ENCODE measurements at regions not wholly inside any gene's neighbourhood (a gene's known extent, or its start where the extent isn't known, plus 50 kb on each side); places are given as distances from the start of the nearest gene placed in this dataset.

DNA sequence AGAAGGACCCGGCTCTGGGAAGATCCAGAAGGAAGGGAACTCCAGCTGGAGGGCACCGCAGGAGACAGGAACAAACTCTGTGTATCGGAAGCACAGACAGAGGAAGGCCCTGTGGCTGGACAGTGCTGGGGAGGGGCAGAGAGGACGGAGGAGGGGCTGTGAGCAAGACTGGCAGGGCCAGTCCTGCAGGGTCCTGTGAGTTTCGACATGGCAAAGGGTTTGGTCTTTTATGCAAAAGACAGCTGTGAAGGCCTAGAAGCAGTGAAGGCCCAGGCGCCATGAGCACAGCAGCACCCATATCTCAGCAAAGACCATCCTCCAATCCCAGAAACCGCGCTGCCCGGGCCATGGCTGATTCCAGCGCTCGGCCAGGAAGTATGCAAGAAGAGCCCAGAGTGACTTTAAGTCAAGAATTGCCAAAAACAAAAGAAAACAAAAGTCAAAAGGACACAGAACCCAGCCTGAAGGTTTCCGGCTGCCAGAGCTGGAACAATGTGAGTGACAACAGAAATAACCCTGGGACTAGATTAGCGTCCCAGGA is 126.5 kb downstream of the NCOR2 start:
- no peak for DNase-seq

DNA sequence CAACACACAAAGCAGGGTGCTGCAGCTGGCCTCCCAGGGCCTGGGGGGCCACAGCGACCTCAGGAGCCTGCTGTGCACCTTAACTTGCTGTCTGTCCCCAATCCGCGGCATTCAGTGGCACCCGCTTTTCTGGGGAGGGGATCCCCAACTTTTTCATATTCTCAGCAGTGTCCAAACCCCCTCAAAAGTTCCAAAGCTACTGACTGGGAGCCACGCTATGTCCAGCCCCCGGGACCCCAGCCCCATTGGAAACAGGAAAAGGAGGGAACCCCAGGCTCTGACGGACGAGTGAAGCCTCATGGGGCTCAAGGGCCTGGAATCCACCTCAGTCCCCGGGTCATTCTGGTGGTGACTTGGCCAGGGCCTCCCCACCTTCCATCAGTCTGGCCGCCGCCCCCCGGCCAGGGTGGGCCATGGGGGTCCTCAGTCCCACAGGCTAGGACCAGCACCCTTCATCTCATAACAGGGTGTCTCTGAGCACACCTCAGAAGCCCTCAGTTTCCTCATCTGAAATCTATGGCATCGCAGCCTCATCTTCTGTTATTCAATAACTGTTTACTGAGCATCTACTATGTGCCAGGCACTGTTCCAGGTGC is 127.3 kb downstream of the NCOR2 start:
- DNase-seq = no peak

DNA sequence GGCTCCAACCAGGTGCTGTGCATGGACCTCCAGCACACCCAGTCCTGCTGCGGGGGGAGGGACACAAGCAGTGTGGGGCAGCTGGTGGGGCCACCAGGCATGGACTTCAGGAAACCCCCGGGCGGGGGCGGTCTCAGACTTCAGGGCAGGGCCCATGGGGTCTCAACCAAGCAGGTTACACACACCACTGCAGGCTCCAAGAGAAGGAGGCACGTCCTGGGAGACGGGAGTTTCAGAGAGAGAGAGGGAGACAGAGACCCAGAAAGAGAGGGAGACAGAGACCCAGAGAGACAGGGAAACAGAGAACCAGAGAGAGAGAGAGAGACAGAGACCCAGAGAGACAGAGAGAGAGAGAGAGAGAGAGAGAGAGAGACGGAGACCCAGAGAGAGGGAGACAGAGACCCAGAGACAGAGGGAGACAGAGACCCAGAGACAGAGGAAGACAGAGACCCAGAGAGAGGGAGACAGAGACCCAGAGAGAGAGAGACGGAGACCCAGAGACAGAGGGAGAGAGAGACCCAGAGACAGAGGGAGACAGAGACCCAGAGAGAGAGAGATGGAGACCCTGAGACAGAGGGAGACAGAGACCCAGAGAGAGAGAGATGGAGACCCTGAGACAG is 128.9 kb downstream of the NCOR2 start:
- no peak for DNase-seq

DNA sequence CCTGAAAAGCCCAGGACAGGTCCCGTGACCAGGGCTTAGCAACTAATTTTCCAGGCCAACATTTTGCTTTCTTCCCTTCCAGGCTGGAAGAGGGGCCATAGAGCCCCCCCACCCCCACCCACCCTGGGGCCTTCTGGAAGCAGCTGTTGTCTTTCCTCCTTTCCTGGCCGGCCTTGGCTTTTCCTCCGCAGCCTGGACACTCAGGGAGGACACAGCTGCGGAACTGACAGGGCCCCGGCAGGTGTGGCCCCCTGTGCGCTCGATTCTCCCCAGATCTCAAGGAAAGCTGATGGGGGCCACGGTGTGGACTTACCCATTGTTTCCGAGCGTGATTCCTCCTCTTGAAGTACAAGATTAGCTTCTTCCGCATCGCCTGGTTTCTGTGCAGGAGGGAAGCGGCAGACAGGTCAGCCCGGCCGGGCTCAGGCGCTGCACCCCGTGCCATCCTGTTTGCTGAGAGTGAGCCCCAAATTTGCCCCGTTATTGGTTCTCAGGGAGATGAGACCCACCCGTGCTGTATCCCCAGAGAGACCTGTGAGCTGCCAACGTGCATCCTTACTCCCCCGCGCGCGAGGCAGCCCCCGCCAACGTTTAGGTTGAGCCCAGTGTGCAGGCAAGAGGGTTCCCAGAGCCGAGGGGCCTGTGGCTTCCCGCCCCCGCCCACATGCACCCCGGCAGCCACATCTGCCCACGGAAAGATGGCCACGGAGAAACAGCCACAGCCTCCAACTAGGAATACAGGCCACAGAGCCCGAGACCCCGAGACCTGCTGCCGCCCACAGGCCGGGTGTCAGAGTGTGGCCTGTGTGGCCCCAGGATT is 129.6 kb downstream of the NCOR2 start:
- no peak for DNase-seq

DNA sequence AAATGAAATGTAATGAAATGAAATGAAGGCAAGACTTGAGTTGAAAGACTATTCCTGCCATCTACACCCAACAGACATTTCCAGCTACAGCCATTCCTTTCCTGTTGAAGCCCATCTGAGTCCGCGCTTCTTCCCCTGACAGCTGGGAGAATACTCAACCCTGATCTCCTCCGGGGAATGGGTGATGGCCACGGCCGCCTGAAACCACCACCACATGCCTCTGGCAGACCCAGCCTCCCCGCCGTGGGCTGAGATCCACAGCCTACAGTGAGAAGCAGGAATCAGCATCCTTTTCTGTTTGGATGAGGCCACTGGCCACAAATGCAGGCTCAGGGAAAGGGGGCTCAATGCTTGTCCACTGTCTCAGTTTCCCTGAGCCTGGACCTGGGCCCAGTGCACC is 130.3 kb downstream of the NCOR2 start:
- no peak for DNase-seq

DNA sequence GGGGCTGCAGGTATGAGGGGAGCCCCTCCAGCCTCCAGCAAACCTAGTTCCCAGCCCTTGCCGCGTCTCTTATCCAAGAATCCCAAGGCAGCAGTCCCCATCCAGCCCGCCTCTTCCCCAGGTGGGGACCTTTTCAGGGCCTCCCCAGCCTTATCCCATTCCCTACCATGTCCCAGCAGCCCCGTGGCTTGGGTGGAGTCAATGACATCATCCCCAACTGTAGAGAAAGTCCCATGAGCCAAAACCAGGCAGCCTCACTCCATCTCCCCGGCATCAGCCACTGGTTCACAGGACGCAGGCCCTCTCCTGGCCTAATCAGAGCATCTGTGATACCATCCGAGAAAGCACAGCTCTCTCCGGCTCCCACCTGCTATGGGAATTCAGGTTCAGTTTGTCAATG is 131.0 kb downstream of the NCOR2 start:
- no peak for DNase-seq

DNA sequence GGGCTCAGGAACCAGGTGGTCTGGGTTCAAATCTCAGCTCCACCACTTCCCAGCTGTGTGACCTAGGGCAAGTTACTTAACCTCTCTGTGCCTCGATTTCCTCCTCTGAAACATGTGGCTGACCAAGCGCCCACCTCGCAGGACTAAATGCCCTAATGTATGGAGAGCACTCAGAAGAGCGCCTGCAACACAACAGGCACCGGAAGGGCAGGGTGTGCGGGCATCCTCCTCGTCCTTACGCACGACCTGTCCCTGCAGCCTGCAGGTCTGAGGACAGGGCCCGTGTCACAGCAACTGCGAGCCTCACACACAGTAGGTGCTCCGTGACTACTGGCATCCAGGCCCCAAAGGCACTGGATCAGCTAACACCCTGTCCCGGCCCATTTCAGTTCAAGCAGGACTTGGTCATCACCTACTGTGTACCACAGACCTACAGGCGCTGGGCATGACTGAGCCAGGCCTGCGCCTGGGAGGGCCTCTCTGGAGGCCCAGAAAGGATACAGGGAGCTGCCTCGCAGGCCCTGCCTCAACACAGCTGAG is 131.5 kb downstream of the NCOR2 start:
- no peak for DNase-seq

DNA sequence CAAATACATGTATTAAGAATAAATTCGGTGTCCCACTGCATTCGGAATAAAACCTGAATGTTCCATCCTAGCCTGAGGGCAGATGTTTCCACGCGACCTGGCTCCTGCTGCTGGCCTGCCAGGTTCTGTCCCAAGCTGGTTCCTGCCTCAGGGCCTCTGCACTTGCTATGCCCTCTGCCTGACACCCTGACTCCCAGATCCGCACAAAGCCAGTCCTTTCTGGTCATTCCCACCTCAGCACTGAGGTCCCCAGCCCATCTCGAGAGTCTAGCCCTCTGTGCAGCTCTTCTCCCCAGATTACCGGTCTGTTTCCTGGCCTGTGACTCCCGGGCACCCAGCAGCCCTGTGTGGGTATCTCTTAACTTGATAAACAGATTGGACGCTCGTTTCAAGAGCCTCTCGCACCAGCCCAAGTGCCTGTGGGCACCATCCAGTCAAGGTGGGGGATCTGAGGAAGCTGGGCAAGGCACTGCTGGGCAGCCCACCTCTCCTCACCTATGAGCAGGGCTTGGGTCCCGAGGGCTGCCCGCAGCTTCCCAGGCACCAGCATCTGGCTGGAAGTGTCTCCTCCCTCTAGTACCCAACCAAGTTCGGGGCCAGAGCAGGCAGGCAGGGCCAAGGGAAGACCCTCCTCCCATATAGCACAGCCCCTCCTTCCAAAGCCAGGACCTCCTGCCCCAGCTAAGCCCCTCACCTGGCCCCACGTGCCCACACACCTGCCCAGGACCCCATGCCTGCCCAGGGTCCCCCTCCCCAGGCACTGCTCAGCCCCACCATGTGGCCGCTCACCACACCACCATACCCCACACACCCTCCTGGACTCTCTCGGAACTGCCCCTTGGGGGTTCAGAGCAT is 132.2 kb downstream of the NCOR2 start:
- no peak for DNase-seq

DNA sequence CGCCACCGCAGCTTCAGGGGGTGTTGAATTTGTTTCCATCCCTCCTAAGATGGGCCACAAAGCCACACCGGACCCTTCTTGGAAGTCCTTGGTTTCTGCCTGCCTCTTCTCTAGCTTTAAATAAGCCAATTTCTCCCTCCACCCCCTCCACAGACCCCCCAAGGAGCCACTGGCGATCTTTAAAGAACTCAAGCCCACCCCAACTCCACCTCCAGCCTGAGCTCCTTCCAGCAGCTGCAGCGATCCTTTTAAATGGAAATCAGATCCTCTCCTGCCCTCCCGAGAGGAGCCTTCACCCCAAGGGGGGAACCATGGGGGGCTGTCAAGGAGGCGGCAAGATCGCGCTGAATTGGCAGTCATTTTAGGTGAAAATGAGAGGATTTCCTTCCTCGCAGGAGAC is 133.1 kb downstream of the NCOR2 start:
- DNase-seq = no peak

DNA sequence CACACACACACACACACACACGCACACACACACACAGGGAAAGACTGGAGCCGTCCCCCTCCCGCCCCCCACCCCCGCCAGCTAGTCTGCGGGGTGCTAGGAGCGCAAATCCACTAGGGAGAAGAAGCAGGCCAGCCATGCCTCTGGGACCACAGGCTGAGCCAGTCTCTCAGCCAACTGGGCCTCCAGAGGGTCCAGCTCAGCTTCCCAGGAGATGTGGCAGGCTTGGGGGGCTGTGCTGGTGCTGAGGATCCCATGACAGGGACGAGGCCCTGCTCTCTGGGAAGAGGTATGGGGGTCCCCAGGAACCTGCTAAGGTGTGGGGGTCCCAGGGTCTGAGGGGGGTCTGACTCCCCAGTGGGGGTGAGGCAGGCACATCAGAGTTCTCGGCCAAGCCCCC is 133.5 kb downstream of the NCOR2 start:
- no peak for DNase-seq

DNA sequence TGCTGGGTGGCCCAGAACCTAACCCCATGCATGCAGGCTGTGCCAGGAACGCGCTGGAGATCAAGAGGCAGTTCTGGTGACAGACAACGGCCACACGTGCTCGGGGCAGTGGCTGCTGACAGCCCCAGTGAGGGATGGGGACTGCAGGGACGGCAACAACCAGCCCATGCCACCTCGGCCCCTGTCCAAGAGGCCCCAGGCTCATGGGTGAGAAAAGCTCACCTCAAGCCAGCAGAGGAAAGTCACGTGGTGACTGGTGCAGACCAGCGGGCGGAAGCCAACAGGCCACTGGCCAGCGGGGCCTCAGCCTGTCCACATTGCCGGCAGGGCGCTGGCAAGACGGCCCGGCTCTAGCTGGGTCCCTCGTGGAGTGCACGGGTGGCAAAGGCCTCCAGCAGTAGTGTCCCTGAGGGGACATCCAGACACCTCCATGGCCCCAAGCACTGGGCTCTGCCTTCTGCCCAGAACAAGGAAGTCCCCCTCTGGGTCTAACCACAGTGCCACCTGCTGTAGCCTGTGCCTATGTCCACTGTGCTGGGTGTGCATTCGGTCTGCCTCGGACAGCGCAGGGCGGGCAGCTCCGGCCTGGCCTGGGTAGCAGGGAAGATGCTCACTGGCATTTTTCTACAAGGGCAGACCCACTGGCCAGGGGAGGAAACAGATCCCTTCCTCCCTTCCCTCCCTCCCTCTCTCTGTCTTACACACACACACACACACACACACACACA is 134.1 kb downstream of the NCOR2 start:
- DNase-seq = no peak

DNA sequence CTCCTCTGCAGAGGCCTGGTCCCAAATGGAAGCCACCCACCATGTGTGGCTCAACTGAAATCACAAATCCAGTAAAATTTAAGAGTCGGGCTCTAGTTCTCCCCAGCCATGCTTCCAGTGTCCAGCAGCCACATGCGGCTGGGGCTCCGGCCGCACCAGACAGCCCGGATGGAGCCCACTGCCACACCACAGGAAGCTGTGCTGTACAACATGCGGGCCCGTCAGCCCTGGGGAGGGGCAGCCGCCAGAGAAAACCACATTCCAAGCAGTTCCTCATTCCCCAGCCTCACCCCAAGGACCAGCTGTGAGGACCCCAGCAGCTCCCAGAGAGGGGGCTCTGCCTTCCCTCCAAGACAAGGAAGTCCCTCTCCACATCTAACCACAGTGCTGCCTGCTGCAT is 135.0 kb downstream of the NCOR2 start:
- DNase-seq = no peak

DNA sequence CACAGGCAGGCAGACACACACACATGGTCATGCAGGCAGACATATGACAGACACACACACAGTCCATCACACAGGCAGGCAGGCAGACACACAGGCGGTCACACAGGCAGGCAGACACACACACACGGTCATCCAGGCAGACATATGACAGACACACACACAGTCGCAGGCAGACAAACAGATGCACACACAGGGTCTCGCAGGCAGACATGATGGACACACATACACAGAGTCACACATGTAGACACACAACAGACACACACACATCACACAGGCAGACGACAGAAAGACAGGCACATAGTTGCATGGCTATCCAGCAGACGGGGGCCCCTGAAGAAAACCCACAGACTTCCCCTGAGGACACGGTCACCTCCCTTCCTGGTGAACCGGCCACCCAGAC is 135.4 kb downstream of the NCOR2 start:
- no peak for DNase-seq

DNA sequence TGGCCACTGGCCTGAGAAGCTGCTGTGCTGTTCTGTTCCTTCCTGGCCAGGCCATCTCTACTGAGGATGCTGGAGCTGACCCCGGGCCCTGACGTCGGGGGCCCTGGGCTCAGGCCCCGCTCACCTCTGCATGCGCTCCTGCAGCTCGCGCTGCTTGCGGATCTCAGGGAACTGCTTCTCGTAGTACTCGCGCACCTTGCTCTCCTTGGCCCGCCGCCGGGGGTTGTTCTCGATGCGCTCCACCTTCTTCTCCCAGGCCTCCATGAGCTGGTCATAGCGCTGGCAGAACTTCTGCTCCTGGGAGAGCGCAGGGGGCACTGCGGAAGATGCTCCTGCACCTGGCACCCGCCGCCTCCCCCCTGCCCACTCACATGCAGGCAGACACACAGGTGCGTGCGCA is 135.6 kb downstream of the RFLNA start:
- no peak for DNase-seq

DNA sequence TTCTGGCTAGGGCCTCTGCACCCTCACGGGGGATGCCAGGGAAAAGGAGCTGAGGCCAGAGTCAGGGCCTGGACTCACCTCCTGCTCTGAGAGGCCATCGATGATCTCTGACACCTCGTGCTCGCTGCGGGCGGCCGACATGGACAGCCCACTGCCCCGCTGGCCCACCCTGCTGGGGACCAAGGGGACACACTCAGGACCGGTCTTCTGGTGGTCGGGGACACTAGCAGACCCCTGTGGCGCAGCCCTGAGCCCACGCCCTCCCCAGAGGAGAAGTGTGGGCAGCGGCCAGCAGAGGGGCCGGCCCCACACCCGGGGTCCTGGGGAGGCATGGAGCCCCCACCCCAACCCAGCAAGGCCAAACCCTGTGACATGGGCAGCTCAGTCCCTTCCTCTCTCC is 134.6 kb downstream of the RFLNA start:
- no peak for DNase-seq

DNA sequence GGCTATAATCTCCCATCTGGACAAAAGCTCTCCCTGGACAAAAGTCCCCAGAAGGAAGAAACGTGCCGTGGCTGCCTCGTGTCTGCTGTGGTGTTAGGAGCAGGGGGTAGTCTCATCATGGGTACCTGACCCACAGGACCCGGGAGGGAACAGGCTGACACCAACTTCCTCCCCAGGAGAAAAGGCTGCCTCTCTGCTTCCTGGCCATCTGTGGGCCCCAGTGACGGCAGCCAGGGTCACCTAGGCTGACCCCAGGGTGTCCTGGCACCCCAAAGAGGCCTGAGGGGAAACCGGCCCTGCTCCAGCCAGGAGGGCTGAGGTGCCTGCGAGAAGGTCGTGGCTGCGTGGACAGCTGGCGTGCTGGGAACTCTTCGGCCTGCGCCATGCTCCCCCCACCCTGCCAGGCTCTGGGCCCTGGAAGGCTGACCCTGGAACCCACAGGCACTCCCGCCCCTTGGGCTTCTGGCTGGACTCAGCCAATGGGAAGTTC is 133.9 kb downstream of the RFLNA start:
- DNase-seq = no peak

DNA sequence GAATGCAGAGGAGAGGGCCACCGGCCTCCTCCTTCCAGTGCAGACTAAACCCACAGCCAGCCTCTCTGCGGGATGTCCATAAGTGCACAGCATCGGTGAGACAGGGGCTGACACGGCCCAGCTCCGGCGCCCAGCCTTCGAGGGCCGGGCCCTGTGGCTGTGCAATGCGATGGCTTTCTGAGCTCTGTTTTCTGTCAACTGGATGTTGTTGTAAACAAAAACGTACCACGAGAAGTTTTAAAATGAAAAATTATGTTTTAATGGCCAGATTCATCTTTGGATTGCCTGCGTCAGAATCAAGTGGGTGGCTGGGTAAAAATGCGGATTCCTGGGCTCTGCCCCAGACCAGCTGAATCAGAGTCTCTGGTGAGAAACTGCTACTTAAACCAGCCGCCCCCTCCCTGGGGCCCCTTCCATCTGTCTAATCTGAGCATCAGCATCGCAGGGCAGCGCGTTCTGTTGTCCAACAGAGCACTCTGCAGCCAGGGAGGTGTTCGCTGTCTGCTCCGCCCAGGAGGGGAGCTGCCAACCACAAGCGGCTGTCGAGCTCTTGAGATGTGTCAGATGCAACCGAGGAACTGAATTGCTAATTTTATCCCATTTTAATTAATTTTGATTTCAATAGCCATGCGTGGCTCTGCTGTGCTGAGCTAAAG is 133.4 kb downstream of the RFLNA start:
- no peak for DNase-seq

DNA sequence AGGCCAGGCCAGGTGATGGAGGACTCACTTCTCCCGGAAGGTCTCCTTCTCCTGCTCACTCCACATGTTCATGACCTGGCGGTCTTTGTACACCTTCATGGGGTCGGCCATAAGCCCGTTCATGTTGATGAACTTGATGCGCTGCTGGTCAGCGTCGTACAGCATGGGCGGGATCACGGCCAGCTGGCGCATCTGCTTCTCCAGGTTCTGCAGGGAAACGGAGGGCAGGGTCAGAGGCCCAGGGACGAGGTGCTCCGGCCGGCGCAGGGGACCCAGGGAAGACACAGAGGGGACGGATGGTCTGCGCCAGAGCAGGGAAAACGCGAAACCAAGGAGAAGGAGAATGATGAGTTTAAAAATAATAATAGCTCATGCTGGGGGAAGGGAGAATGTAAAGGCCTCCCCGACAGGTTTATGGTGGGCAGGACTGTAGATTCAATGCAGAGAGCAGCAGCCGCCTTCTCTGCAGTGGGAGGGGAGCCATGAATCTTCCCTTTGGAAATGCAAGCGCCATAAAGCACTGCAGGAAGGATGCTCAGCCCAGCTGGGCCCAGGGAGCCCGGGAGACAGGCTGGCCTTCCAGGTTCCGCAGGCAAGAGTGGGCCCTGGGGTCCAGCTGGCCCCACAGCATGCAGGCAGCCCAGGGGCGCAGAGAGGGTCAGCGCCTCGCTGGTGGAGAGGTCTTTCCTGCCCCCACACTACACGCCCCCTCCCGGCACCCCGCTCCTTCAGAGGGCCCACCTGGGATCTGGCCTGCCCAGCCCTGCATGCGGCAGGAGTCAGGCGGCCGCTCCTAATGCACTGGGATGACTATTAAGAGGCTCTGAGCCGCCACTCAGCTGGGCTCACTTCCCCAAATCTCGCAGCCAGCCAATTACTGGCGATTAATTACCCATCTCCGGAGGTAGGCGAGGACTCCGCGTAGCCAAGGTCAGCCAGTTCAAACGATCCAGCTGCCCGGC is 132.0 kb downstream of the RFLNA start:
- DNase-seq = no peak

DNA sequence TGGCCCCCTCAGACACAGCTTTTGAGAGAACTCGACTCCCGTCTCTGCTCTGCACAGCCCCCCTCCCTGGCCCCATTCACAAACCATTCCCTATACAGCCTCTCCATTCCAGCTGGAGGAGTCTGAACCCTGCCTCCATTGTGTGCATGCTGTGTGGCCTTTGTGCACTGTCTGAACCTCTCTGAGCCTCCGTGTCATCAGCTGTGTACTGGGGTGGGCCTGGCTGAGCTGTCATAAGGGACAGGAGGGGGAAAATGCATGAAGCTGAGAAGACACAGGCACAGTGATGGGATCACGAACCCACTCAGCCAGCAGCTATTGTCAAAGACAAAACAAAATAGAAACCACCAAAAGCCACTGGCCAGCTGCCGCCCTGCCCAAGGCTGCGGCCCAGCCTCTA is 130.8 kb downstream of the RFLNA start:
- no peak for DNase-seq

DNA sequence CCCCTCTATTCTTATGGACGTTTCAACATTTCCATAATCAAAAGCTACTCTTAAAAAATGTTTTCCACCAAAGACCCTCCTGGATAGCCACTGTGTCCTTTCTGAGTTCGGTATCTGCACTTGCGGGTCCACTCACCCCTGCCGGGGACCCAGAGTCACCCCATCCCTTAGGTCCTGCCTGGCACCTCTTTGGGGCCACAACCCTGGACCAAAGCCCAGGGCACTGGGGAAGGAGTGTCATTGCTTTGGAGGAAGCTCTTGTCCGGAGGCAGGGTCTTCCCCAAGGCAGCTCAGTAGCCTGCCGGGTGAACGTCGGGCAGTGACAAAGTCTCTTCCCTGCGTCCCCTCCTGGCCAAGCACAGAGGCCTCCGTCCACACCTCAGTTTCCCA is 129.6 kb downstream of the RFLNA start:
- no peak for DNase-seq
